Vagina (tissue), 2 donors: ENCODE measurements at regions not wholly inside any gene's neighbourhood (a gene's known extent, or its start where the extent isn't known, plus 50 kb on each side); places are given as distances from the start of the nearest gene placed in this dataset.

Source experiments
- POLR2AphosphoS5 ChIP-seq, 2 donors: sonication (generic); formaldehyde crosslinking; IDR thresholded peaks; one replicate each; pipeline ENCODE4 v1.9.0; 2017; ENCODE audit warnings: antibody characterized with exemption in 2 of 2, mild to moderate bottlenecking in 2 of 2, low read depth in 1 of 2; ENCODE audit not compliant: insufficient read depth in 1 of 2
- TF ChIP-seq, protein P1 (sequence below), 3 experiments: fragments of 450-650 bp in 2 of 3; fragments of 200-600 bp in 1 of 3; sonication (generic) in 1 of 3; IDR thresholded peaks; one replicate each; pipeline ENCODE4 v1.5.1; 2017 to 2019; ENCODE audit warnings: antibody characterized with exemption in 3 of 3, mild to moderate bottlenecking in 2 of 3, moderate library complexity in 2 of 3

DNA sequence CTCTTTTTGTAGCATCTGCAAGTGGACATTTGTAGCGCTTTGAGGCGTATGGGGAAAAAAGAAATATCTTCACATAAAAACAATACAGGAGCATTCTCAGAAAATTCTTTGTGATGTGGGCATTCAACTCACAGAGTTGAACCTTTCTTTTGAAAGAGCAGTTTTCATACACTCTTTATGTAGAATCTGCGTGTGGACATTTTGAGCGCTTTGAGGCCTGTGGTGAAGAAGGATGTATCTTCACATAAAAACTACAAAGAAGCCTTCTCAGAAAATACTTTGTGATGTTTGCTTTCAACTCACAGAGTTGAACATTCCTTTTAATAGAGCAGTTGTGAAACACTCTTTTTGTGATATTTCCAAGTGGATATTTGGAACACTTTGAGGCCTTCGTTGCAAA, 598.4 kb upstream of the ZNF337 start:
- no peak for TF ChIP-seq POLR2AphosphoS5 (IDR thresholded peaks at IDR 0.05; ENCODE audit: insufficient read depth in 1 of 2, low read depth in 1 of 2)
- TF ChIP-seq, protein P1, sequence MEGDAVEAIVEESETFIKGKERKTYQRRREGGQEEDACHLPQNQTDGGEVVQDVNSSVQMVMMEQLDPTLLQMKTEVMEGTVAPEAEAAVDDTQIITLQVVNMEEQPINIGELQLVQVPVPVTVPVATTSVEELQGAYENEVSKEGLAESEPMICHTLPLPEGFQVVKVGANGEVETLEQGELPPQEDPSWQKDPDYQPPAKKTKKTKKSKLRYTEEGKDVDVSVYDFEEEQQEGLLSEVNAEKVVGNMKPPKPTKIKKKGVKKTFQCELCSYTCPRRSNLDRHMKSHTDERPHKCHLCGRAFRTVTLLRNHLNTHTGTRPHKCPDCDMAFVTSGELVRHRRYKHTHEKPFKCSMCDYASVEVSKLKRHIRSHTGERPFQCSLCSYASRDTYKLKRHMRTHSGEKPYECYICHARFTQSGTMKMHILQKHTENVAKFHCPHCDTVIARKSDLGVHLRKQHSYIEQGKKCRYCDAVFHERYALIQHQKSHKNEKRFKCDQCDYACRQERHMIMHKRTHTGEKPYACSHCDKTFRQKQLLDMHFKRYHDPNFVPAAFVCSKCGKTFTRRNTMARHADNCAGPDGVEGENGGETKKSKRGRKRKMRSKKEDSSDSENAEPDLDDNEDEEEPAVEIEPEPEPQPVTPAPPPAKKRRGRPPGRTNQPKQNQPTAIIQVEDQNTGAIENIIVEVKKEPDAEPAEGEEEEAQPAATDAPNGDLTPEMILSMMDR (IDR thresholded peaks at IDR 0.05) = no peak
